GM12873 (cell line): ENCODE measurements at regions not wholly inside any gene's neighbourhood (a gene's known extent, or its start where the extent isn't known, plus 50 kb on each side); places are given as distances from the start of the nearest gene placed in this dataset.

Experiments used
- TF ChIP-seq, protein P1 (sequence below): IDR thresholded peaks from 2 replicates; pipeline ENCODE4 v1.5.1; 2012; ENCODE audit warnings: low read depth, mild to moderate bottlenecking, moderate library complexity, low read length, control low read depth; ENCODE audit not compliant: insufficient read depth; ENCODE audit errors: missing control alignments

GRCh38 chr14:35940291-35940690 is 114.2 kb downstream of the BRMS1L start:
- TF ChIP-seq, protein P1, sequence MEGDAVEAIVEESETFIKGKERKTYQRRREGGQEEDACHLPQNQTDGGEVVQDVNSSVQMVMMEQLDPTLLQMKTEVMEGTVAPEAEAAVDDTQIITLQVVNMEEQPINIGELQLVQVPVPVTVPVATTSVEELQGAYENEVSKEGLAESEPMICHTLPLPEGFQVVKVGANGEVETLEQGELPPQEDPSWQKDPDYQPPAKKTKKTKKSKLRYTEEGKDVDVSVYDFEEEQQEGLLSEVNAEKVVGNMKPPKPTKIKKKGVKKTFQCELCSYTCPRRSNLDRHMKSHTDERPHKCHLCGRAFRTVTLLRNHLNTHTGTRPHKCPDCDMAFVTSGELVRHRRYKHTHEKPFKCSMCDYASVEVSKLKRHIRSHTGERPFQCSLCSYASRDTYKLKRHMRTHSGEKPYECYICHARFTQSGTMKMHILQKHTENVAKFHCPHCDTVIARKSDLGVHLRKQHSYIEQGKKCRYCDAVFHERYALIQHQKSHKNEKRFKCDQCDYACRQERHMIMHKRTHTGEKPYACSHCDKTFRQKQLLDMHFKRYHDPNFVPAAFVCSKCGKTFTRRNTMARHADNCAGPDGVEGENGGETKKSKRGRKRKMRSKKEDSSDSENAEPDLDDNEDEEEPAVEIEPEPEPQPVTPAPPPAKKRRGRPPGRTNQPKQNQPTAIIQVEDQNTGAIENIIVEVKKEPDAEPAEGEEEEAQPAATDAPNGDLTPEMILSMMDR, result no peak

GRCh38 chr14:35938770-35939169 is 112.6 kb downstream of the BRMS1L start:
- TF ChIP-seq, protein P1, result no peak

GRCh38 chr14:35934499-35934898 is 108.4 kb downstream of the BRMS1L start:
- TF ChIP-seq, protein P1, result no peak

- TF ChIP-seq, protein P1, result no peak
Observed at GRCh38 chr14:35932659-35933159, 106.6 kb downstream of the BRMS1L start.

DNA sequence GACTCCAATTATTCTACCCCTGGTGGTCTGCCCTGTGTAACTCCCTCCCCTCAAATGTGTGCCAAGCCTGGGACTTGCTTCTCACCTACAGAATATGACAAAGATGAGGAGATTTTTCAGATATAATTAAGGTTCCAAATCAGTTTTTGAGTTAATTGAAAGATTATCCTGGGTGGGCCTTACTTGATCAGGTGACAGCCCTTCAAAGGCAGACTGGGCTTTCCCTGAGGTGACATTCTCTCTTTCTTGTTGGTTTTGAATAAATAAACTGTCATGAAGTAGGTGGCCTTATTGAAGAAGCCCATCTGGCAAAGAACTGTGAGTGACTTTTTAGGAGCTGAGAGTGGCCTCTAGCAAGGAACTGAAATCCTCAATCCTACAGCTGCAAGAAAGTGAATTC is 106.0 kb downstream of the BRMS1L start:
- TF ChIP-seq, protein P1, result no peak

DNA sequence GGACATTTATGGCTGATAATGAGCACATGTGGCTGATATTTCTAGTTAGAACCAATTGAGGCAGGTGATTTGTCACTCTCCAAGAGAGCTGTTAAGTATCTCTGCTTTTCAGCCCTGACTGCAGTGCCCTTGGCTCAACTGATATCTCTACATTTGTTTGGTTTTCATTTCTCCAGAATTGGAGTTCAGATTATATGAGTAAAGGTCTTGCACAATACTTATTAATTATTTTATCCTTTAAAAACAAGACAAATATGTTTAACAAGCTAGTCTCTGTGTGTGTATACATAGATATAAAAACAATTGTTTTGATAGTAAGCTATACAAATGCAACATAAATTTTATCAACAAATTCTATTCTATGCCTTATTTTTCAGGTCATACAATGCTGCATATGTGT is 105.2 kb downstream of the BRMS1L start:
- TF ChIP-seq, protein P1, result no peak

- TF ChIP-seq, protein P1, result no peak
Observed at GRCh38 chr14:35929186-35929585, 103.0 kb downstream of the BRMS1L start.
